Nucleus accumbens (tissue), 56 donors: ENCODE measurements at regions not wholly inside any gene's neighbourhood (a gene's known extent, or its start where the extent isn't known, plus 50 kb on each side); places are given as distances from the start of the nearest gene placed in this dataset.

Experiments
- DNase-seq, 56 donors: peaks; one replicate each; lab custom pipeline; 2025; lab: John Stamatoyannopoulos, UW

GRCh38 chr21:35853321-35854239, 206.7 kb downstream of the SETD4 start:
- no peak for DNase-seq

GRCh38 chr21:35852820-35853219, 207.5 kb downstream of the SETD4 start:
- DNase-seq, result no peak

- DNase-seq, result no peak
Measured at GRCh38 chr21:35850542-35851103, 209.7 kb downstream of the SETD4 start.

GRCh38 chr21:35850029-35850428, 210.3 kb downstream of the SETD4 start:
- no peak for DNase-seq

GRCh38 chr21:35849144-35849543, 211.2 kb downstream of the SETD4 start:
- no peak for DNase-seq

GRCh38 chr21:35843911-35844667, 216.2 kb downstream of the SETD4 start:
- no peak for DNase-seq

- DNase-seq, result no peak
Measured at GRCh38 chr21:35840949-35841348, 219.4 kb downstream of the SETD4 start.

GRCh38 chr21:35840197-35840799, 220.0 kb downstream of the SETD4 start:
- DNase-seq, result peak in 25 of 56 donors; percentile 0 to 66 (median 19)

- DNase-seq, result no peak
Measured at GRCh38 chr21:35838987-35839763, 221.2 kb downstream of the SETD4 start.

GRCh38 chr21:35838350-35838749, 222.0 kb downstream of the SETD4 start:
- no peak for DNase-seq

GRCh38 chr21:35833991-35834390, 226.3 kb downstream of the SETD4 start:
- DNase-seq, result no peak

- DNase-seq, result no peak
Measured at GRCh38 chr21:35833388-35833787, 226.9 kb downstream of the SETD4 start.

GRCh38 chr21:35831230-35831629, 229.1 kb downstream of the SETD4 start:
- DNase-seq, result no peak

- no peak for DNase-seq
Measured at GRCh38 chr21:35829067-35829466, 231.3 kb downstream of the SETD4 start.

- DNase-seq, result no peak
Measured at GRCh38 chr21:35828161-35828560, 232.2 kb downstream of the SETD4 start.

GRCh38 chr21:35827004-35827403, 233.3 kb downstream of the SETD4 start:
- no peak for DNase-seq

- no peak for DNase-seq
Measured at GRCh38 chr21:35825370-35826353, 234.7 kb downstream of the SETD4 start.

- DNase-seq, result no peak
Measured at GRCh38 chr21:35824136-35824535, 236.2 kb downstream of the SETD4 start.

- DNase-seq, result no peak
Measured at GRCh38 chr21:35819134-35819533, 241.2 kb downstream of the SETD4 start.
